Mucosa of rectum (tissue), 2 donors: ENCODE measurements at regions not wholly inside any gene's neighbourhood (a gene's known extent, or its start where the extent isn't known, plus 50 kb on each side); places are given as distances from the start of the nearest gene placed in this dataset.

ENCODE experiments used
- H3K27ac ChIP-seq, 2 donors: one replicate each; pipeline ENCODE4 v1.7.0; 2013; ENCODE audit warnings: inconsistent platforms in 2 of 2, low read depth in 2 of 2, low read length in 2 of 2
- H3K27me3 ChIP-seq, 2 donors: one replicate each; pipeline ENCODE4 v1.7.0; 2013; ENCODE audit warnings: low read length in 2 of 2; ENCODE audit not compliant: control insufficient read depth in 2 of 2, insufficient read depth in 2 of 2
- H3K36me3 ChIP-seq, 2 donors: one replicate each; pipeline ENCODE4 v1.7.0; 2013; ENCODE audit warnings: low read length in 2 of 2; ENCODE audit not compliant: control insufficient read depth in 2 of 2, insufficient read depth in 2 of 2
- H3K4me1 ChIP-seq, 2 donors: one replicate each; pipeline ENCODE4 v1.7.0; 2013; ENCODE audit warnings: low read length in 2 of 2, mild to moderate bottlenecking in 1 of 2; ENCODE audit not compliant: control insufficient read depth in 2 of 2, insufficient read depth in 2 of 2
- H3K4me3 ChIP-seq, 2 donors: one replicate each; pipeline ENCODE4 v1.7.0; 2013; ENCODE audit warnings: low read length in 2 of 2
- H3K9ac ChIP-seq, 2 donors: one replicate each; pipeline ENCODE4 v1.7.0; 2013; ENCODE audit warnings: low read length in 2 of 2, low read depth in 1 of 2, mild to moderate bottlenecking in 1 of 2
- H3K9me3 ChIP-seq, 2 donors: one replicate each; pipeline ENCODE4 v1.7.0; 2013; ENCODE audit warnings: low read length in 2 of 2; ENCODE audit not compliant: control insufficient read depth in 2 of 2
- donor health status: healthy.
- donor health status: Normal muscosa, but diverticular disease.

DNA sequence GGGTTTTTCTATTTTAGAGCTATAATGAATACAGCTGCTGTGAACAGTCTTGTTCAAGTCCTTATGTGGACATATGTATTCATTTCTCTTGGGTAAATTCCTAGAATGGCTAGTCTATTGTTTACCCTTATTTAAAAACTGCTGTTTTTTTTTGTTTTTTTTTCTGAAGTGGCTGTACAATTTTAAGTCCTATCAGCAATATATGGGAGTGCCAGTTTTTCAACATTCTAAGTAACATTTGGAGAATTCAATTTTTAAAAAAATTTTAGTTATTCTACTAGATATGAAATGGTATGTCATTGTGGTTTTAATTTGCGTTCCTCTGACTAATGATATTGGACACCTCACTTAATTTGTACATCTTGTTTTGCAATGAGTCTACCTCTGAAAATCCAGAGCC, 349.7 kb downstream of the SATB2 start:
- H3K27ac ChIP-seq: no peak overlapping the region
- H3K4me1 ChIP-seq: no peaks in the 10 kb centered on the region
- no peaks in the 10 kb centered on the region for H3K36me3 ChIP-seq
- no peaks in the 10 kb centered on the region for H3K9me3 ChIP-seq
- no peaks in the 10 kb centered on the region for H3K27me3 ChIP-seq
- H3K9ac ChIP-seq: no peak overlapping the region
- no peak overlapping the region for H3K4me3 ChIP-seq

DNA sequence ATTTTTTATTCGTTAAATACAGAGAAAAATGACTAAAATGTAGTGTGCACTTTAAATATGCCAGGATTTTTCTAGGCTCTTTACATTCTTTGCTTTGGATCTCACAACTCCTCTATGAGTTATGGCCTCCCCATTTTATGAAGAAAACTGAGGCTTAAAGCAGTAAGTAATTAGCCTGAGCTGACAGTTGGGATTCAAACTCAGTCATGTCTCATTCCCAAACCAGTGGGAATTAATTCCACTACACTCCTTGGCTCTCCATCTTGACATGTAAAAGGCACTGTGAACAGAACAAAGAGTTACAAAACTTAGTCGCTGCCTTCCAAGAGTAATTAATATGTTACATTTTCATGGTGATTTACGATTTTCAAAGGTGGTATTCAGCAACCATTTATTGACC, 351.9 kb downstream of the SATB2 start:
- no peaks in the 10 kb centered on the region for H3K4me1 ChIP-seq
- no peaks in the 10 kb centered on the region for H3K9me3 ChIP-seq
- H3K9ac ChIP-seq: no peak overlapping the region
- no peak overlapping the region for H3K4me3 ChIP-seq
- H3K27ac ChIP-seq: no peak overlapping the region
- H3K36me3 ChIP-seq: no peaks in the 10 kb centered on the region
- no peaks in the 10 kb centered on the region for H3K27me3 ChIP-seq

DNA sequence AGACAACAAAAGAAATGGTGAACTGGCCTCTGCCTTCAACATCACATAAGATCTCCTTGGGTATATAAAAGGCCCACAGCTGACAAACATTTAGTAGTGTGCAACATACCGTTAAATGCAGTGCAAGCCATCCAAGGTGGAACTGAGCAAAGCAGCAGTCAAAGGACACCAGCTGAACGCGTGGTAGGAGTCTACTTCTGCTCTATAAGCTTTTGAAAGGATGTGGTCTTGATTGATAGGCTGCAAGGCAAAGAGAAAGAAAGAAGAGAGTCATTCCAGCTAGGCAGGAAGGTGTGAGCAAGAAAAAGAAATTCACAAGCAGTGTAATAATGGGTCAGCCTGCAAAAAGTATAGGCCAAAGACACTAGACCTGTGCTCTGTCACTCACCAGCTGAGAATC, 356.3 kb downstream of the SATB2 start:
- Histone ChIP-seq H3K36me3 (no peaks in the 10 kb centered on the region), H3K27me3 (no peaks in the 10 kb centered on the region), H3K9me3 (no peaks in the 10 kb centered on the region), H3K9ac (no peak overlapping the region), H3K4me1 (no peaks in the 10 kb centered on the region), H3K27ac (no peak overlapping the region), H3K4me3 (no peak overlapping the region)

DNA sequence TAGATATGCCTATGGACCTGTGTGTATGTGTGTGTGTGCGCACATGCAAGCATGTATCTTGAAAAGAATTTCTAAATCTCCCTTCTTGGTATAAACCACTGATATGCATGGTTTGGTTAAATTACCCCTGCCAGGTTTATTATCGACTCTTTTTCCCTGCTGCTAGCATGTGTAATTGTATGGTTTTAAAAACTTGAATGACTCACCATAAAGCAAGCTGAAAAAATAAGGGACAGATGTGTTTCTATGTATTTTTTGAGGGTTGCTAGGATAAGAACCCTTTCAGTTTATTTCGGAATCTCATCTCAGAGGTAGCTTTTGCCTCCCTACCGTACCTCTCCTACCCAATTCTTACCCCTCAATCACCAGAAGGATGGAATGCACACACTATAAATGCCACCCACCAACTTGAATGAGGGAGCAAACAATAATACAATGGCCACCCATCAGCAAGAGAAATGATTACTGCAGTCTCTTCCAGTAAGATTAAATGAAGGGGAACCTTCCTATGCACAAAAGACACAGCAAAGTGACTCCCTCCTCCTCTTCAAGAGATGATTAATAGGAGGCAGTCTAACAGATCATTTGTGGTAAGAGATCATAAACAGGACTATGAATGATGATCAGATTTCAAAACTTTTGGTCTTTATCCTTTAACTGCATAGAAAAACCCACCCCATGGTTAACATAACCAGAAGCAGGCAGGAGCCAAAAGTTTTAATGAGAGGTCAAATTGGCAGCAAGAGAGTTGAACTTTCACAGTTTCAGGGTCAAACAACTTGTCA, 357.2 kb downstream of the SATB2 start:
- H3K4me1 ChIP-seq: no peaks in the 10 kb centered on the region
- H3K27ac ChIP-seq: no peak overlapping the region
- H3K9me3 ChIP-seq: no peaks in the 10 kb centered on the region
- no peaks in the 10 kb centered on the region for H3K36me3 ChIP-seq
- H3K9ac ChIP-seq: no peak overlapping the region
- H3K4me3 ChIP-seq: no peak overlapping the region
- no peaks in the 10 kb centered on the region for H3K27me3 ChIP-seq

DNA sequence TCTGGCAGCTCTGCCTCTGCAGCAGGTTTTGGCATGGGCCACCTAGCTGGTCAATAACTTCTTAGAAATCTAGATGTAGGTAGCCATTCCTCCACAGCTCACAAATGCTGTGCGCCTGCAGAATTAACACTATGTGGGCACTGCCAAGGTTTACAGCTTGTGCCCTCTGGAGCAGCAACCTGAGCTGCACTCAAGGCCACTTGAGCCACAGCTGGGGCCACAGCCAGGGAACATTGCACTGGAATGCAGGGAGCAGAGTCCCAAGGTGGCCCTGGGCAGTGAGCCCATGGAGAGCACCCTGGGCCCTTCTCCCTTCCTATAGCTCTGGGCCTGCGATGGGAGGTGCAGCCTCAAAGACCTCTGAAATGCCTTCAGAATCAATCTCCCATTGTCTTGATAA, 365.3 kb downstream of the SATB2 start:
- no peak overlapping the region for H3K9ac ChIP-seq
- H3K27ac ChIP-seq: no peak overlapping the region
- H3K27me3 ChIP-seq: no peaks in the 10 kb centered on the region
- no peaks in the 10 kb centered on the region for H3K36me3 ChIP-seq
- H3K4me3 ChIP-seq: no peak overlapping the region
- H3K9me3 ChIP-seq: no peaks in the 10 kb centered on the region
- H3K4me1 ChIP-seq: no peaks in the 10 kb centered on the region

DNA sequence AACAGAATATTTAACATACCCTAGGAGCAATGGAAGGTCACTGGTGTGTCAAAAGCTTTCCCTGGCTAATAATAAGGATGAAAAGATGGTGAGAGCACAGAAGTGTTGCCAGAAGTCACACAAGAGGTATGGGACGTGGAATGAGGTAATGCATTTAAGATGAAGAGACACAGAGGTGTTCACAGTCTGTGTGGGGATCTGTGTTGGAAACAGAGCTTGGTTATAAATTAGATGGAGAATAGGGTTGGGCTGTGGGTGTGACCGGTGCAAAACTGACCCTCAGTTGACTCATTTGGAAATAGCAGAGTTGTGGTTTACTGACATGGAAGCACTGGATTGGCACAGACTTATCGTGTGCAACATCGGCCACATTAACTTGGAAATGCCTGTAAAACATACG, 372.5 kb downstream of the SATB2 start:
- Histone ChIP-seq H3K27ac (no peak overlapping the region), H3K4me3 (no peak overlapping the region), H3K9ac (no peak overlapping the region), H3K9me3 (no peaks in the 10 kb centered on the region), H3K36me3 (no peaks in the 10 kb centered on the region), H3K4me1 (no peaks in the 10 kb centered on the region), H3K27me3 (no peaks in the 10 kb centered on the region)

DNA sequence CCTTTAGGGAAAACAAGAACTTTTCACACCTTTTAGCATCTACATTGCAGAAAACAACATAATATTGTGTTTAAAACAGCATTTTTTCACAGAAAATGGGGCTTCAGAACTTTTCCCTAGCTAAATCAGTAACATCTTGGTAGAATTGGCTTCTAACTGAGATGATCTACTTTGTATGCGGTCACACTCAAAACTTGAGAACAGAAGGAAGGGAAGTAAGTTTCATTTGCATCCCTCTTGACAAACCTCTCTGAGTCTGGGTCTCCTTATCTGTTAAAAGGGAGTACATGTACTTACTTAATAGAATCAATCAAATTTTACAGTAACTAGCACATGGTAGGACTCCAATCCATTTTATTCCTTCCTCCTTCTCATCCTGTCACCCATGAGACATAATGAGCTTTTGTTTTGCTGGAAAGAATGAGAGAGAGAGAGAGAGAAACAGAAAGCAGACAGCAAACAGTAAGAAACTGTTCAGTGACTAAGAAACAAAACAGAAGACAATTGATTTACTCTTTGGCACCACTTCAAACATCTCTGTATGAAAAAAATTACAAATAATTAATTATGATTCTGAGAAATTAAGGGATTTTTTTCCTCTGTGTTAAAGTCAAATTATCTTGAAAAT, 387.3 kb downstream of the SATB2 start:
- Histone ChIP-seq H3K9me3 (no peaks in the 10 kb centered on the region), H3K4me1 (no peaks in the 10 kb centered on the region), H3K27ac (no peak overlapping the region), H3K4me3 (no peak overlapping the region), H3K27me3 (no peaks in the 10 kb centered on the region), H3K36me3 (no peaks in the 10 kb centered on the region), H3K9ac (no peak overlapping the region)

DNA sequence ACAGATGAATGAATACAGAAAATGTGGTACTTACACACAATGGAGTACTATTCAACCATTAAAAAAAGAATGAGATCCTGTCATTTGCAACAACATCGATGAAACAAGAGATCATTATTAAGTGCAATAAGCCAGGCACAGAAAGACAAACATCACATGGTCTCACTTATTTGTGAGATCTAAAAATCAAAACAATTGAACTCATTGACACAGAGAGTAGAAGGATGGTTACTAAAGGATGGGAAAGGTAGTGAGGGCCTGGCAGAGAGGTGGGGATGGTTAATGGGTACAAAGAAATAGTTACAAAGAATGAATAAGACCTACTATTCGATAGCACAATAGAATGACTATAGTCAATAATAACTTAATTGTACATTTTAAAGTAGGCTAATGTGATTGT, 393.5 kb downstream of the SATB2 start:
- H3K9me3 ChIP-seq: no peaks in the 10 kb centered on the region
- H3K4me3 ChIP-seq: no peak overlapping the region
- H3K27me3 ChIP-seq: no peaks in the 10 kb centered on the region
- no peak overlapping the region for H3K27ac ChIP-seq
- no peak overlapping the region for H3K9ac ChIP-seq
- no peaks in the 10 kb centered on the region for H3K36me3 ChIP-seq
- H3K4me1 ChIP-seq: no peaks in the 10 kb centered on the region

DNA sequence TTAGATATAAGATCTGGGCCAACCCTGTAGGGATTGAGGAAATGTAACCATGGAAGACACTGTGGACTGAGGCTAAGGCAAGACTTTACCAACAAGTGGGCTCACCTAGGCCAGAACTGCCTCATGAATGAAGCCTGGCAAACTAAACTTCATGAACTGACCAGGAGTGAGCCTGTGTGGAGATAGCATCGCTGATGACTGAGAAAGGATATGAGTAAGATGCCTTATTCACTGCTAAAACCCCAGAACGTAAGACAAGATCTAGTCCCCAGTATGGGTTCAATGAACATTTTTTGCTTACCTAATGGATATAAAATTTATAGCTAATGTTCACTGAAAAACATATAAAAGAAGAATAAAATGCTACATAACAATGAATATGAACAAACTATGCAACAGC, 399.8 kb downstream of the SATB2 start:
- Histone ChIP-seq H3K4me1 (no peaks in the 10 kb centered on the region), H3K9me3 (no peaks in the 10 kb centered on the region), H3K36me3 (no peaks in the 10 kb centered on the region), H3K4me3 (no peak overlapping the region), H3K9ac (no peak overlapping the region), H3K27ac (no peak overlapping the region), H3K27me3 (no peaks in the 10 kb centered on the region)

DNA sequence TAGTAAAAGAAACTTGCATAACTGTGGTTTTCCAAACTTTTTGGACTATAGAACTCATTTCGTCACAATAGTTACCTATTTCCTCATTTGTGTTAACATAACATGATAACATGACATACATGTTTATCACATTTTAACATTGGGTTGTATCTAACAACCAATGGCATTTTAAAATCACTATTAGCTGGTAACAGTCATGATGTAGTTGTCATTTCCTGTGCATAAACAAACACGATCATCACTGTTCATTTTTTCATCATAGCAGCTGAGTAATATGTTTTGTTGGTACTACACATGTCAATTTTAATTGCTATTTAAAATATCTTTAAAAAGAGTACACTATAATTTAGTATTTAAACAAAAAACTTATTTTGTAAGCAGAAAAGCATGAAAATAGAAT, 402.4 kb downstream of the SATB2 start:
- Histone ChIP-seq H3K27me3 (no peaks in the 10 kb centered on the region), H3K4me1 (no peaks in the 10 kb centered on the region), H3K9ac (no peak overlapping the region), H3K27ac (no peak overlapping the region), H3K4me3 (no peak overlapping the region), H3K9me3 (no peaks in the 10 kb centered on the region), H3K36me3 (no peaks in the 10 kb centered on the region)
